ENCODE measurements at regions not wholly inside any gene's neighbourhood (a gene's known extent, or its start where the extent isn't known, plus 50 kb on each side); places are given as distances from the start of the nearest gene placed in this dataset.
"Not testable (repeated sequence)": the region's sequence is repeated elsewhere in the genome, so short reads cannot be mapped to it uniquely, and the experiment has no call there.

GRCh38 chr12:74689071-74689655 is 151.5 kb downstream of the ATXN7L3B start:
- peak; percentile 14 for DNase-seq

GRCh38 chr12:74689929-74690328 is 152.3 kb downstream of the ATXN7L3B start:
- DNase-seq: no peak

- DNase-seq: no peak
Observed at GRCh38 chr12:74719447-74719846, 181.8 kb downstream of the ATXN7L3B start.

- no peak for DNase-seq
Observed at GRCh38 chr12:74722709-74723108, 185.1 kb downstream of the ATXN7L3B start.

- DNase-seq: no peak
Observed at GRCh38 chr12:74725154-74725553, 187.5 kb downstream of the ATXN7L3B start.

GRCh38 chr12:74728006-74728405 is 190.4 kb downstream of the ATXN7L3B start:
- no peak for DNase-seq

GRCh38 chr12:74732164-74732784 is 194.6 kb downstream of the ATXN7L3B start:
- DNase-seq: no peak

- DNase-seq: no peak
Observed at GRCh38 chr12:74732826-74733225, 195.2 kb downstream of the ATXN7L3B start.

- DNase-seq: no peak
Observed at GRCh38 chr12:74741112-74741511, 203.5 kb downstream of the ATXN7L3B start.

- no peak for DNase-seq
Observed at GRCh38 chr12:74747305-74747704, 209.7 kb downstream of the ATXN7L3B start.

- no peak for DNase-seq
Observed at GRCh38 chr12:74751441-74751840, 213.8 kb downstream of the ATXN7L3B start.

- no peak for DNase-seq
Observed at GRCh38 chr12:74752215-74752614, 214.6 kb downstream of the ATXN7L3B start.

GRCh38 chr12:74770552-74770951 is 232.9 kb downstream of the ATXN7L3B start:
- DNase-seq: no peak

- no peak for DNase-seq
Observed at GRCh38 chr12:74775276-74775675, 237.6 kb downstream of the ATXN7L3B start.

- DNase-seq: no peak
Observed at GRCh38 chr12:74776378-74776777, 238.7 kb downstream of the ATXN7L3B start.

GRCh38 chr12:74780182-74780849 is 242.7 kb downstream of the ATXN7L3B start:
- DNase-seq: no peak

- not testable (repeated sequence) for DNase-seq
Observed at GRCh38 chr12:74780850-74781241, 243.2 kb downstream of the ATXN7L3B start.

GRCh38 chr12:74781991-74782485 is 244.4 kb downstream of the ATXN7L3B start:
- DNase-seq: no peak

- no peak for DNase-seq
Observed at GRCh38 chr12:74790931-74791330, 253.3 kb downstream of the ATXN7L3B start.

- DNase-seq: no peak
Observed at GRCh38 chr12:74791365-74791764, 253.7 kb downstream of the ATXN7L3B start.

- no peak for DNase-seq
Observed at GRCh38 chr12:74794522-74794921, 256.9 kb downstream of the ATXN7L3B start.

GRCh38 chr12:74801625-74802024 is 264.0 kb downstream of the ATXN7L3B start:
- no peak for DNase-seq

GRCh38 chr12:74816398-74817175 is 279.0 kb downstream of the ATXN7L3B start:
- DNase-seq: no peak
